ENCODE measurements at regions not wholly inside any gene's neighbourhood (a gene's known extent, or its start where the extent isn't known, plus 50 kb on each side); places are given as distances from the start of the nearest gene placed in this dataset.

- H3K4me3 ChIP-seq: no peak overlapping the region
- in situ Hi-C loops (cut with MboI; ENCODE audit: low sequenced_read_pairs in 4 of 4) (no loop called here), intact Hi-C loops (cut with DNase I; ENCODE audit: low total_unique reads) (no loop called here)
- no peaks in the 10 kb centered on the region for H3K9me3 ChIP-seq
- ATAC-seq: no peak
- no peaks in the 10 kb centered on the region for H3K27me3 ChIP-seq
- H3K27ac ChIP-seq: no peak overlapping the region
- no peaks in the 10 kb centered on the region for H3K36me3 ChIP-seq
- no peak for TF ChIP-seq POLR2A (IDR thresholded peaks at IDR 0.05)
- H3K4me1 ChIP-seq: no peaks in the 10 kb centered on the region
- no peak for DNase-seq
Measured at GRCh38 chr7:124318721-124319450, 286.0 kb upstream of the TMEM229A start.

- TF ChIP-seq POLR2A (IDR thresholded peaks at IDR 0.05) (no peak), CTCF (IDR thresholded peaks at IDR 0.05 in 4 of 5, conservative IDR thresholded peaks at IDR 0.05 in 1 of 5) (no peak)
- H3K4me1 ChIP-seq: no peaks in the 10 kb centered on the region
- no peak overlapping the region for H3K27ac ChIP-seq
- DNase-seq: no peak
- no peaks in the 10 kb centered on the region for H3K36me3 ChIP-seq
- no peaks in the 10 kb centered on the region for H3K9me3 ChIP-seq
- no peak for ATAC-seq
- intact Hi-C loops (cut with DNase I; ENCODE audit: low total_unique reads) (no loop called here), in situ Hi-C loops (cut with MboI; ENCODE audit: low sequenced_read_pairs in 4 of 4) (no loop called here)
- H3K27me3 ChIP-seq: no peaks in the 10 kb centered on the region
- H3K4me3 ChIP-seq: no peak overlapping the region
Measured at GRCh38 chr7:124310934-124311390, 278.1 kb upstream of the TMEM229A start.

- ATAC-seq: no peak
- Histone ChIP-seq H3K36me3 (no peaks in the 10 kb centered on the region), H3K27me3 (no peaks in the 10 kb centered on the region), H3K9me3 (no peaks in the 10 kb centered on the region), H3K4me1 (no peaks in the 10 kb centered on the region), H3K27ac (no peak overlapping the region), H3K4me3 (no peak overlapping the region)
- in situ Hi-C loops (cut with MboI; ENCODE audit: low sequenced_read_pairs in 4 of 4) (no loop called here), intact Hi-C loops (cut with DNase I; ENCODE audit: low total_unique reads) (no loop called here)
- TF ChIP-seq POLR2A (IDR thresholded peaks at IDR 0.05) (no peak), CTCF (IDR thresholded peaks at IDR 0.05 in 4 of 5, conservative IDR thresholded peaks at IDR 0.05 in 1 of 5) (no peak)
- no peak for DNase-seq
Measured at GRCh38 chr7:124308384-124308783, 275.5 kb upstream of the TMEM229A start.

- Histone ChIP-seq H3K9me3 (no peaks in the 10 kb centered on the region), H3K36me3 (no peaks in the 10 kb centered on the region), H3K27me3 (no peaks in the 10 kb centered on the region), H3K27ac (no peak overlapping the region), H3K4me1 (no peaks in the 10 kb centered on the region), H3K4me3 (no peak overlapping the region)
- ATAC-seq: no peak
- TF ChIP-seq CTCF (IDR thresholded peaks at IDR 0.05 in 4 of 5, conservative IDR thresholded peaks at IDR 0.05 in 1 of 5) (no peak), POLR2A (IDR thresholded peaks at IDR 0.05) (no peak)
- DNase-seq: no peak
- in situ Hi-C loops (cut with MboI; ENCODE audit: low sequenced_read_pairs in 4 of 4): no loop called here
- intact Hi-C loops (cut with DNase I; ENCODE audit: low total_unique reads): no loop called here
Measured at GRCh38 chr7:124295289-124295688, 262.4 kb upstream of the TMEM229A start.

- in situ Hi-C loops (cut with MboI; ENCODE audit: low sequenced_read_pairs in 4 of 4) (no loop called here), intact Hi-C loops (cut with DNase I; ENCODE audit: low total_unique reads) (no loop called here)
- H3K9me3 ChIP-seq: no peaks in the 10 kb centered on the region
- DNase-seq (no peak), ATAC-seq (no peak)
- H3K4me3 ChIP-seq: no peak overlapping the region
- no peak overlapping the region for H3K27ac ChIP-seq
- no peaks in the 10 kb centered on the region for H3K4me1 ChIP-seq
- H3K27me3 ChIP-seq: no peaks in the 10 kb centered on the region
- H3K36me3 ChIP-seq: no peaks in the 10 kb centered on the region
- no peak for TF ChIP-seq POLR2A (IDR thresholded peaks at IDR 0.05)
Measured at GRCh38 chr7:124284937-124285336, 252.1 kb upstream of the TMEM229A start.
